PC-3 (cell line): ENCODE measurements at regions not wholly inside any gene's neighbourhood (a gene's known extent, or its start where the extent isn't known, plus 50 kb on each side); places are given as distances from the start of the nearest gene placed in this dataset.

Source experiments
- CTCF ChIP-seq: fragments of 300-600 bp; sonication (generic); conservative IDR thresholded peaks from 2 replicates; pipeline ENCODE4 v1.5.1; 2017; ENCODE audit warnings: antibody characterized with exemption, low read depth, mild to moderate bottlenecking, low read length
- EZH2 ChIP-seq: fragments of 300-600 bp; sonication (generic); IDR thresholded peaks from one replicate; pipeline ENCODE4 v1.6.1; 2017; ENCODE audit warnings: antibody characterized with exemption, mild to moderate bottlenecking, low read length; ENCODE audit not compliant: unreplicated experiment
- EZH2phosphoT487 ChIP-seq: fragments of 300-600 bp; sonication (generic); IDR thresholded peaks from 2 replicates; pipeline ENCODE4 v1.6.1; 2018; ENCODE audit warnings: mild to moderate bottlenecking, antibody characterized with exemption, low read length, borderline replicate concordance

GRCh38 chr6:50330347-50330746 lies 280.6 kb upstream of the DEFB112 start:
- TF ChIP-seq CTCF (no peak), EZH2phosphoT487 (no peak), EZH2 (no peak)
